Iris pigment epithelial cell (primary cell): ENCODE measurements at regions not wholly inside any gene's neighbourhood (a gene's known extent, or its start where the extent isn't known, plus 50 kb on each side); places are given as distances from the start of the nearest gene placed in this dataset.

Source experiments
- DNase-seq: peaks from one replicate; pipeline ENCODE4 v3.0.0-alpha.2; 2011; ENCODE audit warnings: low read depth

DNA sequence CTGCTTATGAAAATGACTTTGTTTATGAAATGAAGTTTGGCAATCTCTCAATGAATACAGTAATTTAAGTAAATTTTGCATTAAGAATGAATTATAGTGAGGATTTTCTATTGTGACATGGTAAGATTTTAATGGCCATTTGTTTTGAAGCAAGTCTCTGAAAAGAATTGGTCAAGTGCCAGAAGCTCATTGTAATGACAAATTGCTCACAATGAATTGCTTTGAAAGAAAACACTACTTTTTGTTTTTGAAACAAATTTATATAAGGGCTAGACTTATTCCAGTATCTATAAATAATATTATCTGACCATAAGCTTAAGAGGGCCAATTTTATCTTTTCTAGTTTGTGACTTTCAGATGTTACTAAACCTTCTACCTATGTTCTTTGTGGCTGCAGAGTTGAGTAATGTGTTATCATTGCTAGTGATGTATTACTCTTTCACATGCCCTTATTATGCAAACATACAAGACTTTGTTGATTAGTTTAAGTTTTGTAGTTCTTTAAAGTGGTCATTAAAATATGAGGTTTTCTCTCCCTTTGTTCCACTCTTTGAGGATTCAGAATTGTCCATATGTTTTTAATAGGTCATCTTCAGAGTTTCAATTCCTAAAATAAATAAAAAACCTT is 93.0 kb upstream of the ZNF608 start:
- peak; percentile 59 for DNase-seq

DNA sequence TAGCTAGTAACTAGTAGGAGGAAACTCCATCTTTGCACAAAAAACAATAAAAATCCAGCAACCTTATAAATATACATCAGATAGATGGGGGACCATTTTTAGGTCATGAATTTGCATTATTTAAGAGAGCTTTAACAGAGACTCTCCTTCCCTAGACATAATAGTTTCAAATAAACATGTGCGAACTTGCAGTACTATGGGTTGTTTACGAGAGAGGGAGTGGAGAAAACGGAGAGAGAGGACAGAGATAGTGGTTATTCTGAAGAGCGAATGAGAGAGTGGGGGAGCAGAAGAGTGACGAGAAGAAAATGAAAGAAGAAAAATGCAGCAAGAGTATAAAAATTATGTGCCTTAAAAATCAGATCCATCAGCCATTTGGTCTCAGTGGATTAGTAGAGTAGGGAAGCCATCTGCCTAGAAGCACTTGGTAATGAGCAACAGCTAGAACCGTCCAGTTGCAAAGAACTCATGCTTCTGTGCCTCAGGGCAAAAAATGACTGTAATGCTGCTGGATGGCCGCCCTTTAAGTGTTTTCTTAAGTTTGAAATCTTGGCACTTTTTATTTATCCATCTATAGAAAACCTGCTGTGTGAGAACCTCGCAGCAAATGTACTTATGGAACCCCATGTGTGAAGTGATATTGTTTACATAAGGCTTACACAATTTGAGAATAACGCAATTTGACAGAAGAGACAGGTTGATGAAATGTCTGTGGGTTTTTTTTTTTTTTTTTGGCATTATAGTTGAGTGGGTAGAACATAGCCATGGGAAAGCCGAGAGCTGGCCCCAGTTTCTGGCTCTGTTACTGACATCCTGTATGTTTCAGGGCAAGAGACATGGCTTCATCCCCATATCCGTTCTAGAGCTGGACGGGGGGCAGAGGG is 95.6 kb upstream of the ZNF608 start:
- peak; percentile 38 for DNase-seq

DNA sequence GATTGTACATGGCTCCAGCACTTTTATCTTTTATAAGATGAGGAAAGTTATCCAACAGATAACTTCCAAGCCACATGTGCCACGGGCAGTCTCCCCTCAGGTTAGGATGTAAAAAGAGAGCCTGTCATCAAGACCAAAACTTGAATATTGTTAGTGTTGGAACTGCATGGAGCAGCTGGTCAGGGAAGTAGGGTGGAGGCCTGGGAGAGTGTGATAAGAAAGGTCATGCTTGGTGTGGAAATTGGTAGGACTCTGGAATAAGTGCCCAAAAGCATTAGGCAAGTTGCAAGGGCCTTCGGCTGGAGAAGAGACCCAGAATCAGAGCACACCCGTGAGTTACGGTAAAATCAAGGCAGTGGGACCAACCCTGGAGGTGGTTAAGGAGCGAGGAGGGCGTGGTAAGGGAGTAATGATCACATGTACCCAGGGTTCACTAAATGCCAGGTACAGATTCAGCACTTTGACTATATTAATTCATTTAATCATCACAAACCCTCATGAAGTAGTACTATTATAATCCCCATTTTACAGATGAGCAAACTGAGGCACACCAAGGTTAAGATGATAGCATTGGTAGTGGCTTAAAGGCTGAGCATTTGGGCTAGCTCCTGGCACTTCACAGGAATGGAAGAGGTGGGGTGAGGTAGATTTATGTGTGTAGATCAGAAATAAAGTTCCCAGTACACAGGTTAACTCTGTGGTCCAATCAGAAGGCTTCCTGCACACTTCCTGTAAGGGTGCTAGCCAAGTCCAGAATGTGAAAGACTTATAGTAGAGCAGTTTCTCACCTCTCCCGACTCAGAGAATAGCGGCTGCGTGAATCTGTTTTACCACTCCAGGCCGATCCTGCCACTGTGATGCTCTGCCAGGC is 96.5 kb upstream of the ZNF608 start:
- DNase-seq: no peak

DNA sequence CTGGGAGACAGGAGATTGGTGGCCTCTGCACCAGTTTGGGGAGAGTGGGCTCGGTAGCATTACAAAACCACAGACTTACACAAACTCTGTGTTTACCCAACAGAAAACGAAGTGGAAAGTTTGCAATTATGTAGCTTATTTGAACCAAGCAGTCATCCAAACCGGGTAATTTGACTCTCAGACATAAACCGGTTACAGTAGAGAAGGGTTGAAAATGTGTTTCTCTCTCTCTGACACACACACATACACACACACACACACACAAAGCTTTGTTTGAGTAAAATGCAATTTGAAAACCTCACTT is 97.1 kb upstream of the ZNF608 start:
- no peak for DNase-seq

DNA sequence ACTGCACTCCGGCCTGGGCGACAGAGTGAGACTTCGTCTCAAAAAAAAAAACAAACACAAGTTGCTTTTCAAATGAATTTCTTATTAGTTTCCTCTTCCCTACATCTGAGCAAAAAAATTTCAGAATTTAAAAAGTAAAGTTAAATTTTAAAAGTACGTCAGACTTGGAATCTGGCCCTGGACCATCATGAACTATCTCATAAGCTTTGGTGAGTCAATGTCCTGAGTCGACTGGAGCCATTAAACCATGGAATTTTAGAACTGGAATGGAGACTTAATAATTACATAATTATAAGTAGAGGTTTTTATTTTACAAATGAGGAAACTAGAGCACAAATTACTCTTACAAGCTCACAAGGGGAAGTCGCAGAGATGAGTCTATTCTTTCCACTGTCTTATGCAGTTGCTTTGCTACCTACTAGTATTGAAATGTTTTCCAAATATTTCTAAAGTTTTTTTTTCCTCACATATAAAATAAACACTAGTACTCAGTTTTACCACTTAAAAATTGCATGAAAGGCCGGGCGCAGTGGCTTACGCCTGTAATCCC is 98.0 kb upstream of the ZNF608 start:
- no peak for DNase-seq

DNA sequence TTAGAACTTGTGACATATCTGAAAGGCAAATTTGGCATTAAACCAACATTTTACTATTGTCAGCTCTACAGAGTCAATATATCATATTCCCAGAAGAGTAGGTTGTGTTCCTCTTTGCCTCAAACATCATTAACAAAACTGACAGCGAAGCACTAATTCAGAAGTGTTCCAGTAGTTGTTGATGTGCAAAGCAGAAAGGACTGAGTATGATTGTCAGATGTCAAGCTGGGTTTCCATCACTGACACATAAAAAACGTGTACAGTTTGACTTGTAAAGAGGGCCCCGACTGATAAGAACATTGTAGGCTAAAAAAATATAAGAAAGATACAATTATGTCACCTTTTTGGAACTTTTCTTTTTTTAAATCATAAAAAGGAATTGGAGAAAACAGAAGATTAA is 101.5 kb upstream of the ZNF608 start:
- no peak for DNase-seq

DNA sequence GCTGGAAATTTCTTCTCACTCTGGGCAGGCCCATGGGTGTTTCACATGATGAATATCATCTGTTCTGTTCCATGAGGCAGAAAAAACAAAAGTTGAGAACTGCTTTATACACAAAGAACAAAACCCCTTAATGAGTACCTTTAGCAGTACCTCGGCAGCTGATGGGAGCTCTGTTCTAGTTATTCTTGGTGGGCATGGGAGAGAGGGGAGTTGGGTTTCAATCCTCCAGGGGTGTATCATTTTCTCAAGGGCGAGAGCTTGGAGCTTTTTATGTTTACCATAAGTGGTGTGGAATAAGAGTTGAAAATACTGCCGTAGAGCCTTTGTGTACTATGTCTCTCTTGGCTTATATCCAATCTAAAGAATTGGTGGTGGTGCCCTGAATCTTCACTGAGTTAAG is 103.3 kb upstream of the ZNF608 start:
- DNase-seq: no peak

DNA sequence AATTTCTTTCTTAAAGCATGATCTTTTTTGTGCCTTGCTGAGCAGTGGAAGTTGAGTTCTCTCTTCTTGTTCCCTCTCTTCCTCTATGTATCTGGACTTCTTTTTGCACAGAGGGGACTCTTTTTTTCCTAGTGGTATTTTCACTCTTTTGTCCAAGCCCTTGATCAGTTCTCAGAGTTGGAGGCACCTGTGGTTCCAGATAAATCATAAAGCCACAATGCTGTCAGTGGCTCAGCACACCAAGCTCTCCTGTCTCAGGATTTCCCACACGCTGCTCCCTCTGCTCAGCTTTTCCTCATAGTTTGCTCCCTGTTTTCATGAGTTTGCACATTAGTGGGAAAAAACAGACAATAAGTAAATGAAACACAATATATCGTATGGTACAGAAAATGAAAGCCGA is 110.3 kb upstream of the ZNF608 start:
- DNase-seq: no peak

DNA sequence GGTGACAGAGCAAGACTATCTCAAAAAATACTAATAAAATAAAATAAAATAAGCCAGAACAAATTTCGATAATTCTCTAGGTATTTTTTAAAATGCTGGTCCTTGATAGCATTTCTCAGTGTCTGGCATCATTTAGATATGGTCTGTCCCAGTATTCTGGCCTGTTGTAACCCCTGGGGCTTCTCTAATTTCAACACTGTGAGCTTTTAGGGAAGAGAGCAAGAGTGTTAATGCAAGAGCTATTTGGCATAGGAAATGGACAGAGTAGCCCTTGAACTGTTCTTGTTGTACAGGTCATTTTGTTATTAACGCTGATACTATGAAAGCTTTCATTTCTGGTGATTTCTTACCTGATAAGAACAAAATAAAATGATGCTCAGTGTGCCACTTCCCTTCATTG is 112.2 kb upstream of the ZNF608 start:
- DNase-seq: no peak

DNA sequence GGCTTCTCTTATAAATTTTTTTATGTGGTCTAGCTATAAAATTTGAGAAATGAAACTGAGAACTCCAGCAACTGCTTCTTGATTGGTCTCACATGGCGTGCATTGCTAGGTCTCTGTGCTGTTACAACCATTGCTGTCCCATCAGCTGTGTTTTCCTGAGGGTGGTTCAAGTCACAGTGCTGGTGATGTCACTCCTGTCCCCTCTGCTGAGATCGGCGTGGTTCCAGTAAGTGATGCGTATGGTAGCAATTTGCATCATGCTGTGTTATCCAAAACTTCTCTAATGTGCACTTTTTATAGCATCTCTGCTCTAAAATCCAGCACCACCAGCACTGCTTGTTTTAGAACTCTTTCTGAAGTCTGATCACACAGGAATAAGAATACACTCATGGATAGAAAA is 112.6 kb upstream of the ZNF608 start:
- DNase-seq: no peak

DNA sequence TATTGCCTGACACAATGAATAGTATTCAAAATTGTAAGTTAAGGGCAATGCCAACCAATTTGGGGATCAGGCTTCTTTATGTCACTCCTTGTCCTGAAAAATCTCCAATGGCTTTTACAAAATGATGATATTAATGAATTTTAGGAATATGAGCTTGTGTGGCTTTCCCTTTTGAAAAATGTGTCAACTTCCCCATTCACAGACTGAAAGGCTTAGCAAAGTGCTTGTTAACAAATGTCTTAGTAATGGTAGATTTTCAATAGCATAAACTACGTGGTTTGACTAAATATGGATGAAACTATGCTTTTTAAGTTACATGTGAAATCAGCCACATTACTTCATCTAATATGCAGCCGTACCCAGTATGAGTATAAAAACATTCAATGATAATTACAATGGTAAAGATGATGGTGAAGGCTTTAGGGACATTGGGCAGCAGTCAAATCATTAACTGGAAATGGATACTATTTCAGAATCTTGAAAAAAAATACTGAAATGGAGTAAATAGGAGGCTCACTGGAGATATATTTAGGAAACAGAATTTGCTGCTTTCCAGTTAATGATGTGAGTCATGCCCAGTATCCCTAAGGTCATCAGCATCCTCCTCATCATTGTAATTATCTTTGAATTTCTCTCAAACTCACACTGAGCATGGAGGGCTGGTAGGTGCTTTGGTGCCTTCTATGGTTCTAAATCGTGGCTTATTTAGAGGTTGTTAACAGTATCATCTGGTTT is 113.3 kb upstream of the ZNF608 start:
- DNase-seq: no peak

DNA sequence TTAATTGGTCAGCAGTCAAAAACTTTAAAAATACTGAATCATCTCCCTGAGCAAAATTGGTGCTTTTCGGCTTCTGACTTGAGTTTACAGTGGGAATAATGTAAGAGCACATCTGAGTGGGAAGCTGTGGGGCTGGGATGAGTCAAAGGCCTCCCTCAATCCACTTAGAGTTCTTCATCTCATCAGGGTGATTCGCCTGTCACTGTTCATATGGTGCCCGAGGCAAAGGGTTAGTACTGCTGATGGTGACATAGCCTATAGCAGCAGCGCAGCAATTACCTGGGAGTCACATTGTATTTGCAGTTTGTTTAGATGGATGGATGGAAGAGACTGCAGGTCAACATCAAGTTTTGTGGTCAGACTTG is 113.8 kb upstream of the ZNF608 start:
- DNase-seq: no peak

DNA sequence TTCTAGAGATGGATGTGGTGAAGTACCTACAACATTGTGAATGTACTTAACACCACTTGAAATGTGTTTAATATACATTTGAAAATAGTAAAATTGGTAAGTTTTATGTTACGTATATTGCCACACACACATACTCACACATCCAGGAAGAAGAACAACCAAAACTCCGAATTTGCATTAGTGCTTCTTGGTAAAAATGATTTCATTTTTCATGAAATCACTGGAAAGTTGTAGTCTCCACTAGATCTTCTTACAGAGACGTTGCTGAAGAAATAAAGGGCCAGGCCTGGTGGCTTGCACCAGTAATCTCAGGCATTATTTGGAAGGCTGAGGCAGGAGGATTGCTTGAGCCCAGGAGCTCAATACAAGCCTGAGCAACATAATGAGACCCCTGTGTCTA is 118.6 kb upstream of the ZNF608 start:
- DNase-seq: no peak

DNA sequence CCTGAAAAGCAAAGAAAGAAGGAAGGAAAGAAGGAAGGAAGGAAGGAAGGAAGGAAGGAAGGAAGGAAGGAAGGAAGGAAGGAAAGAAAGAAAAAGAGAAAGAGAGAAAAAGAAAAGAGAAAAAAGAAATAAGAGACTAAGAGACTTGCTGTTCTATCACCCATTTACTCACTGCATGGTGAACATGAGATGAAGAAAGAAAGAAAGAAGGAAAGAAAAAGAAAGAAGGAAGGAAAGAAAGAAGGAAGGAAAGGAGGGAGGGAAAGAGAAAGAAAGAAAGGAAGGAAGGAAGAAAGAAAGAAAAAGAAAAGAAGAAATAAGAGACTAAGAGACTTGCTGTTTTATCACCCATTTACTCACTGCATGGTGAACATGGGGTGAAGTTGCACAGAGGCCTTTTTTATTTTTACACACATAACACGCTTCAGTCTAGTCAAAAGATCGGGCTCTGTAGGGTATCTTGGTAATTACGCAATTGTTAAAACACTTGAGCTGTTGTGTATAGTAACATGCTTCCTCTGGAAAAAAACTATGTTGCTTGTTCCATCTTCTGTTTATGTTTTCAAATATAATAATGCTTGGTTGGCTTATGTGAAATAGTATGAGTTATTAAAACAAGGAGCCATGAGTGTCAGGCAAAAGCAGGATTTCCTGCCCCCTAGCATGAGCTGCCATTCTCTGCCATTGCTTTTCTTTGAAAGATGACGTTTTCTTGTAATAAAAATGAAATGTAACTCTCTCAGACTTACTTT is 119.3 kb upstream of the ZNF608 start:
- DNase-seq: peak; percentile 70

DNA sequence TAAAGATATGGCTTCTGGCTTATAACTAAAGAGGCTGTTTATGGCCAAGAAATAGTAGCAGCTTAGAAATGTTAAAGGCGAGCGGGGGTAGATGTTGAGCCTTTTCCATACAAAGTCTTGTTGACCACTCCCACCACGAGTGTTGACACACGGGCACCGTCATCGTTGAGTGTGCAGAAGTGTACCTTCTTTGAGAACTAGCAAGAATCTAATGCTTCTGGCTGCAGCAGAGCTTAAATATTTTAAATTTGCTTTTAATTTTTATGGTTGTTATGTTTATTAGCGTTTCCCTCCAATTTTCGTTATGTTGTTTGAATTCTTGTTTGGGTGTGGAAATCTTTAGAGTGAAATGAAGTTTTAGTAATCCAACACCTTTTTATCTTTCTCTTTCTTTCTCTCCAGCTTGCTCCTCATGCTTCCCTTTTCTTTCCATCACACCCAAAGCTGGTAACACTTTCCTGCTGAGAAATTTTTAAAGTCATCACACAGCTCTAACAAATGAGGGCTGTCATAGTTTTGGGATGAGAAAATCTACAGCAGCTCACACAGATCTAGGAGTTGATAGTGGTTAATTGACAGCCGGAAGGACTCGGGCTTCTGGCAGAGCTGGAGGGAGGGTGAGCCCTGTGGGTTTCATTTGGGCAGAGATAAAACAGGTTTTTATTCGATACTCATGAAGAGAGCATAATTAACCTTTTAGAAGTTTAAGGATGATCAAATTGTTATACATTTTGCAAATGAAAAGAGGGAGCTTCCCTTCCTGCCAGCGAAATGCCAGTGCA is 120.1 kb upstream of the ZNF608 start:
- DNase-seq: no peak

DNA sequence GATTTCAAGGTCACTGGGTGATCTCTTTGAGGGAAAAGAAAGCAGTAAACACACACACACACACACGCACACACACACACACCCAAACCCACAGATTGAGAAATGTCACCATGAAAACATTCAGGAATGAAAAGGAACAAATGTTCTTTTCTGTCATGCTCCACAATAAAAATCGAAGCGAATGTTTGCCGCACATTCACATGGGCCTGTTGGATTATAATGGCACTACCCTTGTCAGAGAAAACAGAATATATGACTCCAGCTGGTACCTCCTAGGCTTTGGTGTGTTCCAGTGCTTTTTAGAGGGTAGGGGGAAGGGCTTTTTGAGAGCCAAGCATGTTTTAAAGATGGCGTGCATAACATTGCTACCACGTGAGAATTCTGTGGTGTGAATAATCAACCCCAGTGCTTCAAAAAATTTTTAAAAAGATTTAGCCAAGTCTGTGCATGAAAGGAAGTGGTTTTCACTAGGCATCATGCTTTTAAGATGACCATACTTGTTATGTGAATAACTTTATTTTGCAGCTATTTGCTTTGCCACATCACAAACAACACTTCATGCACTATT is 120.8 kb upstream of the ZNF608 start:
- DNase-seq: peak; percentile 42

DNA sequence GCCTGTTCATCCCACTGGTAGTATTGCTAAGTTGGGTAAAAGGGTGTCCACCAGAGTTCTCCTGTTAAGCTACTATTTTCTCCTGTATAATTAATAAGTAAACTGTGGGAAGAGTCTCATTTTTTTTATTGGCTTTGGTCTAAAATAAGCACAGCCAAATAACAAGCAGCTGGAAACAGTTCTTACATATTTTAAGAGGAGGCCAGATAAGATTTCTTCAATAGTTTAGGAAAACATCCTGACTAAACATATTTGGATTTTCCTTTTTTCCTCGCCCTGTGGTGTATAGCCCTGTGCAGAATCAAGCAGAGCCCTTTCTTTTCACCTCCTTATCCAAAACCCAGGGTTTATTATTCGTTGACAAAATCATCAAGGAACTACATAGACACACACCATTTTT is 122.2 kb upstream of the ZNF608 start:
- DNase-seq: no peak

DNA sequence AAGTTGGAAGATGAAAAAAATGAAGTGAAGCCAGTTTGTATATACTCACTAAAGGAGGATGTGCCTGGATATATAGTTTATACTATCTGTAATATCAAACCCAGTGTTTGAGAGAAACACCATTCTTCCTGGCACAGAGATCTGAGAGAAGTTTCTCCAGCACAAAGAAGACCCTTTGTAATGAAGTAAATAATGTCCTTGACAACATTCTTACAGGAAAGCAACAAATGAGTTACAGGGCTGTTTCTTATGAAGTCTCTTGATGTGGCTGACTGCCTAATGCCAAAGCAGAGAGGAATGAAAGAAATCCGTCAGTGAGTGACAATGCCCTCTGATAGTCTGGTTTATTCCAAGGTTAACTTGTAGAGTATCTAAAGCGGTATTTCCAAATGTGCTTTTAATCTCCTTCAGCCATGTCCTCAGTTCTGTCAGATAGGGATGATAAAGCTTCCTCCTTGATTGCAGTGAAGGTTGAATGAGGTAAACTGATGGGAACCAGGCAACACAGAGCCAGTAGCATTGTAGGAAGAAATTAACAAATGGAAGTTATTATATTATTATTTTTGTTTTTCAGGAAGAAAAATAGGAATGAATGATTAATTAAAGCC is 123.1 kb upstream of the ZNF608 start:
- no peak for DNase-seq

DNA sequence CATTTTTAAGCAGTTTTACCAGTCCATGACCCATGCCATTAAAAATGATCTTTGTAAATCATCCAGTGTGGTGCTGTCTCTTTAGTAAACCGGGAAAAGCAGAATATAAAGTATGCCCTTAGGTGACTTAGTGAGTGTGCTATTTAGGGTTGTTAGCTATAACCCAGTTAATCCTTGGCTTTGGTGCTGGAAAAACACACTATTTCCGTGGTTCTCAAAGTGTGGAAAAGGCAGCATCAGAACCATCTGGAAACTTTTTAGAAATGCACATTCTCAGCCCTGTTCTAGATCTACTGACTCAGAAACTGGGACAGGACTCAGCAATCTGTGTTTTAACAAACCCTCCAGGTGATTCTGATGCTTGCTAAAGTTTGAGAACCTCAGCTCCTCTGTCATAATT is 123.6 kb upstream of the ZNF608 start:
- DNase-seq: no peak

DNA sequence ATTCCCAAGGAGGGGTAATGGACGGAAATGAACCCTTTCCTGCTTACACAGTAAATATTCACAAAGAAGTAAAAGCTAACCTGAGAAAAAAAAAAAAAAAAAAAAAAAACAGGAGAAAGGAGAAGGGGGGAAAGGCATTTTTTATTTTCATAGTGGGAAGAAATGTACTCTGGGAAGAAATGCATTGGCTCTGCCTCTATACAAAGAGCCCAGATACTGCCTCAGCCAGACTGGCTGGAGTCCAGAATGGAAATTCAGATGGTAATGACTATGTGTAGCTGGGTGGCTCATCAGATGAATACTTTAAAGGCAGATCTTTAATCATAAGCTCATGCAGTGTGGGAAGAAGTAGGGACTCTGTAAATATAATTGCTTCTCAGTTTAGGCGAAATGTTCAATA is 124.9 kb upstream of the ZNF608 start:
- DNase-seq: peak; percentile 6
